ENCODE measurements at regions not wholly inside any gene's neighbourhood (a gene's known extent, or its start where the extent isn't known, plus 50 kb on each side); places are given as distances from the start of the nearest gene placed in this dataset.

- DNase-seq: no peak
These were observed 54.4 kb downstream of the NIBAN1 start for GRCh38 chr1:184919892-184920291.

GRCh38 chr1:184915463-184916090 lies 58.7 kb downstream of the NIBAN1 start:
- no peak for DNase-seq

GRCh38 chr1:184914149-184914548 lies 60.2 kb downstream of the NIBAN1 start:
- no peak for DNase-seq

DNA sequence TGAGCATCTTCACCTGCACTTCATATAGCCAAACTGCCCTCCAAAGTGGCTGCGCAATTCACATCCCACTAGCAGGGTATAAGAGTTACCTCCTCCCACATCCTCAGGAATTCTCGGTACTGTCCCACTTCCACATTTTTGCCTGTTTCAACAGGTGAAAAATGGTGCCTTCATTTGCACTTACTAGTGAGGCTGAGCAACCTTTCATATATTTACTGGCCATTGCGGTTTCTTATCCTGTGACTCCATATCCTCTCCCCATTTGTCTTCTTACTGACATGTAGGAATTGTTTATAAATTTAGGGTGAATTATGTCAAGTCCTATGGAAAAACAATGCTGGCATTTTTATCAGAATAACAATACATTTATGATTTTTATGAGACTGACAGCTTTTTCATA lies 61.9 kb downstream of the NIBAN1 start:
- no peak for DNase-seq

GRCh38 chr1:184911830-184912229 lies 62.5 kb downstream of the NIBAN1 start:
- no peak for DNase-seq

DNA sequence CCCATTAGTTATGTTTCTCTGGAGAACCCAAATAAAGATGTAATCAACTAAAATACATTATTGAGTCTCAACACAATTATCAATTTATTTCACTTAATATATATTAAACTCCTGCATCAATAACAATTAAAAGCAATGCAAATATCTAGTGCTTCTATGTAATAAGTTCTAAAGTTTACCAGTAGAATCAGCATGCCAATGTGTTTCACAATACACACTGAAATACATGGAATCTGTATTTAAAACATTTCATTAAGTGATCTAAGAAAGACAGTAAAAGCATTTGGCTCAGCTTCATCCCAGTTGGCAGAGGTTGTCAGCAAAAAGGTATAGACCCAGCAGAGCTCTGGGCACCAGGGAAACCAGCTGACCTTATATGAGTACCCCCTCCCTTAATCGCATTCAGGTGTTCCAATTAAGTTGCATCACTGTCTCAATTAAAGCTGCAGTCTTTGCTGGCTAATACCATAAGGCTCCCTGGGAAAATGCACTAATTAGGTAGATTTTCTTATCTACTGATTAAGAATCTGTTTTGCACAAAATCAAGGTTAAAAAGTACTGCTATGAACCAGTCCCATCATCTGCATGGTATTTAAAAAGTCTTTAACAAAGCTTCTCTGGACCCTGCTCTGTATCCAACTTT lies 63.1 kb downstream of the NIBAN1 start:
- DNase-seq: no peak

GRCh38 chr1:184910691-184911091 lies 63.6 kb downstream of the NIBAN1 start:
- no peak for DNase-seq

- DNase-seq: no peak
These were observed 64.3 kb downstream of the NIBAN1 start for GRCh38 chr1:184910005-184910404.

- DNase-seq: no peak
These were observed 65.3 kb downstream of the NIBAN1 start for GRCh38 chr1:184909019-184909418.

DNA sequence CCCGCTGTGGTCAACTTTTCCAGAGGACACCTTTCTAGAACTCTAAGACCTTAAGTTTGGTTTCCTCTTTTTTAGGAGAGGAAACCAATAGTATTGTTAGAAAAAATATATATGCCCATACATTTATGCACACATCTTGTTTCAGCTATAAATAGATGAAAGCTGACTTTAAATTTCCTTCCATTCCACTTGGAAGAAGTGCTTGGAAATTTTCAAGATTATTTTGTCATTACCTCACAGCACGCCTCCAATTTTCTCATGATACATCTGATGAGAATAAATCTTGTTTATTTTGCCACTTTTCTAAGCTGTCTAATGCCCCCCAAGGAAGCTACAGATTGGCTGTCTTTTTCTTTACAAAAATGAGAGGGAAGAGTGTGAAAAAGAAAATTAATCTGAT lies 65.8 kb downstream of the NIBAN1 start:
- DNase-seq: no peak

DNA sequence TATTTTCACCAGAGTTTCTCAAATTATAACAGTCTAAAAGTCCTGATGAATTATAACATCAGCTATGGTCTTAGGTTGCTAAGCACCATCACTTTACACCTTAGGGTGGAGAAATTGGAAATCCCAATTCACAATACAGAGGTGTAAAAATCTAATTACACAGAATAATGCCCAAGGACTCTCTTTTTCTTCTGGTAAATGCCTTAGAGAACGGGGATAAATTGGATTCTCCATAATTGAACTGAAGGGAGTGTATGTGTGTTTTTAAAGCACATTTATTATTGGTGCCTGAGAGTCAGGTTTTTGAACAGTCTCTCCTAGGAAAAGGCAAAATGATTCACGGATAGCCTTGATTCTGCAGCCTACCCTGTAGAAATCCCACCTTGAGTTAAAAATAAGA lies 66.8 kb downstream of the NIBAN1 start:
- no peak for DNase-seq

GRCh38 chr1:184906761-184907160 lies 67.5 kb downstream of the NIBAN1 start:
- no peak for DNase-seq

DNA sequence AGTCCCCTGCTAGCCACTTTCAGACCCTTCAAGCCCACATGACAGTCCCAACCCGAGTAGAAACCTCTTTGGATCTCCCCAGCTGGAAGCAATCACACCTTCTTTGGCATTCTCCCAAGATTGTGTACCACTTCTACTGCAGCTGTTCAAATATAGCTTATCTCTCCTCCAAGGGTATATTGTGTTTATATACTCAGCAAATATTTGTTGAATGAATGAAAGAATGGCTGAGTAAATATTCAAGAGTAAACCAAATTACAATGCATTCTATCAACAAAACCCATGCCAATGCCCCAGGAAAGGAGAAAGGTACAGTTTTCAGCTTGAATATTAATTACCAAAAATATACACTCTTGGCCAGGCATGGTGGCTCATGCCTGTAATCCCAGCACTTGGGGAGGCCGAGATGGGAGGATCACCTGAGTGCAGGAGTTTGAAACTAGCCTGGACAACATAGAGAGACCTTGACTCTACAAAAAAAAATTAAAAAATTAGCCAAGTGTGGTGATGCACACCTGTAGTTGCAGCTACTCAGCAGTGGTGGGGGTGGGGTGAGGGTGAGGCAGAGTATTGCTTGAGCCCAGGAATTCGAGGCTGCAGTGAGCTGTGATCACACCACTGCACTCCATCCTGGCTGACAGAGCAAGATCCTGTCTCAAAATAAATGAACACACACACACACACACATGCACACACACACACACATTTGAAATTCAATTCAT lies 68.5 kb downstream of the NIBAN1 start:
- peak; percentile 71 to 81 for DNase-seq

DNA sequence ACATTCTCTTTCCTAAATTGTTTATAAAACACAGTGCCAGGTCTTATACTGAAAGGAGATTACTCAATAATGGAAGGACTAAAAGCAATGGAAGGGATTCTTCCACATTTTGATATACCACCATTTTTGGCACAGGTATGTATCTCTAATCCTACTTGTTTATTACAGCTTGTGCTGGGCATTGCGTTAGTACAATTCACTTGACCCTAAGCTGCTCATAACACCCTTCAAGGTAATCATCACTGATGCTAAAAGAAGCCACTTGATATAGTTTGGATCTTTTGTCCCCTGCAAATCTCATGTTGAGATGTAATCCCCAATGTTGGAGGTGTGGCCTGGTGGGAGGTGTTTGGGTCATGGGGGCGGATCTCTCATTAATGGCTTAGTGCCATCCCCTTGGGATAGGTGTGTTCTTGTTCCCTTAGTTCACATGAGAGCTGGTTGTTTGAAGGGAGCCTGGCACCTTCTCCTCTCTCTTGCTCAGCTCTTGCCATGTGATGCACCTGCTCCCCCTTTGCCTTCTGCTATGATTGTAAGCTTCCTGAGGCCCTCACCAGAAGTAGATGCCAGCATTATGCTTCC lies 71.1 kb downstream of the NIBAN1 start:
- no peak for DNase-seq

GRCh38 chr1:184900507-184900906 lies 73.8 kb downstream of the NIBAN1 start:
- DNase-seq: no peak

GRCh38 chr1:184896000-184896399 lies 78.3 kb downstream of the NIBAN1 start:
- no peak for DNase-seq

- DNase-seq: no peak
These were observed 79.2 kb downstream of the NIBAN1 start for GRCh38 chr1:184895086-184895485.

GRCh38 chr1:184893695-184894094 lies 80.6 kb downstream of the NIBAN1 start:
- no peak for DNase-seq

GRCh38 chr1:184892116-184892515 lies 82.2 kb downstream of the NIBAN1 start:
- no peak for DNase-seq

DNA sequence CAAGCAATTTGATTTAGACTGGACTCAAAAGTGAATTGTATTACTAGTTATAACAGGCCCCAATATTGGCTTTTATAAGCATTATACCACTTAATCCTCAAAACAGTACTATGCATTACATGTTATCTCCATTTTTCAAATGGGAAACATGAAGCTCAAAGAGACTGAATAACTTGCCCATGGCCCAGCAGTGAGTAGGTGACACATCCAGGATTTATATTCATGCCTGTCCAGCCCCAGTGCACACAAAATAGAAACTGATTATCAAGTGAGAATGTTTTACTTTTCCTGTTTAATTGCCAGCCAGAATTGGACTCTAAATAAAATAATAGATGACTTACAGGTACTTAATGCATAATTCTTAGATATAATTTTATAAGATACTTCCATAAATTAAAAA lies 82.9 kb downstream of the NIBAN1 start:
- DNase-seq: no peak

DNA sequence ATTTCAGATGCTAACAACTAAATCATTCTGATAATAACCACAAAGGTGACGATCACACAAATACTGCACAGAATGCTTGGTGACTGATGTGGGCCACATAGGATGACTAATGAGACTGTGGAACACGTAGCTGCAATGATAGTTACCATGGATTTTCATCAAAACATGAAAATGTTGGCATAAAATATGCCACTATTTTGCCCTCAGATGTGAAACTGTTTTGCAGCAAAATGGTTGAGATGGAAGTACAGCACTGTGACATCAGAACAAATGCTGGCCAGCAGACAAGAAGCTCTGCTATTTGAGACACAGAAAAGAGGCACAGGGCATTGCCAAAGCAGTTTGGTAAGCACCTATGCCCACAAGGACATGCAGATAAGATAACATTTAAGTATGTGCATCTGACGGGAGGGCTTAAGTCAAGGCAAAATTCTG lies 83.8 kb downstream of the NIBAN1 start:
- no peak for DNase-seq

GRCh38 chr1:184889902-184890301 lies 84.4 kb downstream of the NIBAN1 start:
- DNase-seq: no peak

DNA sequence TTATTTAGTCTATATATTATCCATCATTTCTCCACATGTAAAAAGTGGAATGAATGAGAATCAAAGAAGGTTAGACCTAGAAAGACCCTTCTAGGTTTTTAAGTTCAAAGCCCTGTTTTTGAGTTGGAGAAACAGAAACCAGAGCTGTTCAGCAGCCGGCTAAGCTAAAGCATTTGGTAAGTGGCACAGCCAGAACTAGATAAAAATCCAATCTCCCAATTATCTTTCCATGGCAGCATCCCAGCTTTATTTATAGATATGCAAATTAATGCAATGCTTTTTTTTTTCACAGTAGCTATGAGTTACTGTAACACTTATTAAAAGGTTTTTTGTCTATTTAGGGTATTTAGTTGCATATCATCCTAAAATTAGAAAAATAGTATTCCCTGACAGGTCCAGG lies 85.1 kb downstream of the NIBAN1 start:
- DNase-seq: no peak

GRCh38 chr1:184888505-184888904 lies 85.8 kb downstream of the NIBAN1 start:
- DNase-seq: no peak

All from SHP77 (cell line).